Neural cell (in vitro differentiated cells): ENCODE measurements at regions not wholly inside any gene's neighbourhood (a gene's known extent, or its start where the extent isn't known, plus 50 kb on each side); places are given as distances from the start of the nearest gene placed in this dataset.

ENCODE experiments used
- H2AFZ ChIP-seq: fragments of 200-600, 300-800 bp; sonication (generic), shearing (Covaris generic); 2 replicates; pipeline ENCODE4 v1.6.0; 2014; ENCODE audit warnings: low read depth, mild to moderate bottlenecking, antibody characterized with exemption, low read length, moderate library complexity
- H3F3A ChIP-seq: fragments of 200-600 bp; shearing (Covaris generic); 2 replicates; pipeline ENCODE4 v1.6.1; 2016; ENCODE audit warnings: mild to moderate bottlenecking, moderate library complexity, mixed read lengths, antibody characterized with exemption, low read length; ENCODE audit not compliant: insufficient read depth, poor library complexity, severe bottlenecking
- H3K27ac ChIP-seq: fragments of 200-600, 300-800 bp; sonication (generic), shearing (Covaris generic); 2 replicates; pipeline ENCODE4 v1.5.1; 2014; ENCODE audit warnings: mild to moderate bottlenecking, low read length, moderate library complexity
- H3K27me3 ChIP-seq: fragments of 300-800, 200-600 bp; sonication (generic), shearing (Covaris generic); 2 replicates; pipeline ENCODE4 v1.6.0; 2014; ENCODE audit warnings: mild to moderate bottlenecking, low read depth, low read length, moderate library complexity; ENCODE audit not compliant: insufficient read depth
- H3K36me3 ChIP-seq: fragments of 300-800, 200-600 bp; sonication (generic), shearing (Covaris generic); 2 replicates; pipeline ENCODE4 v1.5.1; 2014; ENCODE audit warnings: mild to moderate bottlenecking, antibody characterized with exemption, low read length, moderate library complexity; ENCODE audit not compliant: insufficient read depth
- H3K4me2 ChIP-seq: fragments of 300-800, 200-600 bp; sonication (generic), shearing (Covaris generic); 2 replicates; pipeline ENCODE4 v1.6.0; 2014; ENCODE audit warnings: mild to moderate bottlenecking, low read length
- H3K4me3 ChIP-seq: fragments of 300-800, 200-600 bp; sonication (generic), shearing (Covaris generic); 2 replicates; pipeline ENCODE4 v1.5.1; 2014; ENCODE audit warnings: mild to moderate bottlenecking, low read length, moderate library complexity
- H3K79me2 ChIP-seq: fragments of 200-600 bp; shearing (Covaris generic); replicated peaks from 2 replicates; pipeline ENCODE4 v1.6.0; 2014; ENCODE audit warnings: mild to moderate bottlenecking, low read length, moderate library complexity; ENCODE audit not compliant: insufficient read depth
- H3K9ac ChIP-seq: fragments of 300-800, 200-600 bp; sonication (generic), shearing (Covaris generic); 2 replicates; pipeline ENCODE4 v1.6.1; 2016; ENCODE audit warnings: mild to moderate bottlenecking, low read length, mixed read lengths
- H3K9me2 ChIP-seq: fragments of 200-600 bp; shearing (Covaris generic); 2 replicates; pipeline ENCODE4 v1.6.1; 2016; ENCODE audit warnings: mild to moderate bottlenecking, low read length, mixed read lengths; ENCODE audit not compliant: insufficient read depth
- H3K9me3 ChIP-seq: fragments of 200-600, 300-800 bp; sonication (generic), shearing (Covaris generic); 2 replicates; pipeline ENCODE4 v1.6.1; 2016; ENCODE audit warnings: mild to moderate bottlenecking, mixed run types, low read length, moderate library complexity, mixed read lengths
- H4K20me1 ChIP-seq: fragments of 200-600 bp; shearing (Covaris generic); 2 replicates; pipeline ENCODE4 v1.6.1; 2016; ENCODE audit warnings: mild to moderate bottlenecking, mixed run types; ENCODE audit not compliant: insufficient read depth
- CTCF ChIP-seq: fragments of 450-650 bp; IDR thresholded peaks from 2 replicates; pipeline ENCODE4 v1.5.1; 2014; ENCODE audit warnings: antibody characterized with exemption, mild to moderate bottlenecking, moderate library complexity; ENCODE audit not compliant: poor library complexity, severe bottlenecking
- EP300 ChIP-seq: fragments of 450-650 bp; conservative IDR thresholded peaks from 2 replicates; pipeline ENCODE4 v1.6.1; 2014; ENCODE audit warnings: antibody characterized with exemption, mild to moderate bottlenecking, moderate library complexity; ENCODE audit not compliant: poor library complexity, severe bottlenecking
- EZH2 ChIP-seq: fragments of 200-600, 300-800 bp; shearing (Covaris generic), sonication (generic); IDR thresholded peaks from 2 replicates; pipeline ENCODE4 v1.6.1; 2014; ENCODE audit warnings: antibody characterized with exemption, low read length, borderline replicate concordance, mild to moderate bottlenecking; ENCODE audit not compliant: insufficient read depth, poor library complexity, severe bottlenecking
- MXI1 ChIP-seq: fragments of 450-650 bp; conservative IDR thresholded peaks from 2 replicates; pipeline ENCODE4 v1.6.1; 2014; ENCODE audit warnings: antibody characterized with exemption, mild to moderate bottlenecking; ENCODE audit not compliant: poor library complexity, severe bottlenecking
- POLR2AphosphoS5 ChIP-seq: IDR thresholded peaks from 2 replicates; pipeline ENCODE4 v1.6.1; 2012
- RAD21 ChIP-seq: fragments of 450-650 bp; conservative IDR thresholded peaks from 2 replicates; pipeline ENCODE4 v1.6.1; 2014; ENCODE audit warnings: antibody characterized with exemption, mild to moderate bottlenecking, moderate library complexity
- SMC3 ChIP-seq: fragments of 450-650 bp; conservative IDR thresholded peaks from 2 replicates; pipeline ENCODE4 v1.6.1; 2014; ENCODE audit warnings: antibody characterized with exemption, mild to moderate bottlenecking, moderate library complexity; ENCODE audit not compliant: poor library complexity
- TAF1 ChIP-seq: IDR thresholded peaks from 2 replicates; pipeline ENCODE4 v1.6.1; 2012; ENCODE audit warnings: low read depth
- TF ChIP-seq, protein P1 (sequence below): IDR thresholded peaks from 2 replicates; pipeline ENCODE4 v1.6.1; 2012; ENCODE audit warnings: borderline replicate concordance

DNA sequence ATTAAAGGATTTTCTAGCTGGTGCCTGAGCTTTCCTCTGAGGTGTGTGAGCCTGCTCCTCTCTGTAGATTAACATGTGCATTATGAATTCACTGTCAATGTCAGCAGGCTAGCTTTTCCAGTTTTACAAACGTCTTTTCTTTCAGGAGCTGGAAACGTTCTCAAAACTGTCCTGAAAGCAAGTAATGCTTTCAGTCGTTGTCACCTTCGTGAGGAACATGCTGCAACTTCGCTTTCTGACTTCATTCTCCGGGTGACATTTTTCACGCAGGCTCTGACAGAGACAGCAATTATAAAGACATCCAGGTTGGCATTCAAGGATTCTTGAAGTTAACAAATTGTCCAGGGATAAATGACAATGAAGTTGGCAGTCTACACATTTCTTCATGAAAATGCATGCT lies 671.5 kb downstream of the DHX35 start:
- Histone ChIP-seq H3K4me2 (no peak overlapping the region), H3K79me2 (no peaks in the 10 kb centered on the region)

GRCh38 chr20:39632757-39633156 lies 670.6 kb downstream of the DHX35 start:
- H3K9me2 ChIP-seq, result no peaks in the 10 kb centered on the region
- no peaks in the 10 kb centered on the region for H4K20me1 ChIP-seq
- H3K27ac ChIP-seq, result no peak overlapping the region
- no peaks in the 10 kb centered on the region for H3K36me3 ChIP-seq
- no peaks in the 10 kb centered on the region for H3K79me2 ChIP-seq
- no peak overlapping the region for H3K9ac ChIP-seq
- no peaks in the 10 kb centered on the region for H3K9me3 ChIP-seq
- H2AFZ ChIP-seq, result no peak overlapping the region
- no peaks in the 10 kb centered on the region for H3K27me3 ChIP-seq
- H3F3A ChIP-seq, result no peaks in the 10 kb centered on the region
- no peak overlapping the region for H3K4me2 ChIP-seq
- TF ChIP-seq SMC3, result no peak
- TF ChIP-seq, protein P1, sequence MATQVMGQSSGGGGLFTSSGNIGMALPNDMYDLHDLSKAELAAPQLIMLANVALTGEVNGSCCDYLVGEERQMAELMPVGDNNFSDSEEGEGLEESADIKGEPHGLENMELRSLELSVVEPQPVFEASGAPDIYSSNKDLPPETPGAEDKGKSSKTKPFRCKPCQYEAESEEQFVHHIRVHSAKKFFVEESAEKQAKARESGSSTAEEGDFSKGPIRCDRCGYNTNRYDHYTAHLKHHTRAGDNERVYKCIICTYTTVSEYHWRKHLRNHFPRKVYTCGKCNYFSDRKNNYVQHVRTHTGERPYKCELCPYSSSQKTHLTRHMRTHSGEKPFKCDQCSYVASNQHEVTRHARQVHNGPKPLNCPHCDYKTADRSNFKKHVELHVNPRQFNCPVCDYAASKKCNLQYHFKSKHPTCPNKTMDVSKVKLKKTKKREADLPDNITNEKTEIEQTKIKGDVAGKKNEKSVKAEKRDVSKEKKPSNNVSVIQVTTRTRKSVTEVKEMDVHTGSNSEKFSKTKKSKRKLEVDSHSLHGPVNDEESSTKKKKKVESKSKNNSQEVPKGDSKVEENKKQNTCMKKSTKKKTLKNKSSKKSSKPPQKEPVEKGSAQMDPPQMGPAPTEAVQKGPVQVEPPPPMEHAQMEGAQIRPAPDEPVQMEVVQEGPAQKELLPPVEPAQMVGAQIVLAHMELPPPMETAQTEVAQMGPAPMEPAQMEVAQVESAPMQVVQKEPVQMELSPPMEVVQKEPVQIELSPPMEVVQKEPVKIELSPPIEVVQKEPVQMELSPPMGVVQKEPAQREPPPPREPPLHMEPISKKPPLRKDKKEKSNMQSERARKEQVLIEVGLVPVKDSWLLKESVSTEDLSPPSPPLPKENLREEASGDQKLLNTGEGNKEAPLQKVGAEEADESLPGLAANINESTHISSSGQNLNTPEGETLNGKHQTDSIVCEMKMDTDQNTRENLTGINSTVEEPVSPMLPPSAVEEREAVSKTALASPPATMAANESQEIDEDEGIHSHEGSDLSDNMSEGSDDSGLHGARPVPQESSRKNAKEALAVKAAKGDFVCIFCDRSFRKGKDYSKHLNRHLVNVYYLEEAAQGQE, result no peak
- no peak for TF ChIP-seq MXI1
- TF ChIP-seq TAF1, result no peak
- no peak for TF ChIP-seq POLR2AphosphoS5
- no peak for TF ChIP-seq CTCF
- no peak for TF ChIP-seq EP300
- TF ChIP-seq RAD21, result no peak
- no peak for TF ChIP-seq EZH2
- no peak overlapping the region for H3K4me3 ChIP-seq

More for the DNA sequence above, 671.5 kb downstream of the DHX35 start:
- no peaks in the 10 kb centered on the region for H3K27me3 ChIP-seq
- H3K4me3 ChIP-seq, result peak overlapping the region; percentile 9
- no peak overlapping the region for H2AFZ ChIP-seq
- no peaks in the 10 kb centered on the region for H4K20me1 ChIP-seq
- H3K9ac ChIP-seq, result no peak overlapping the region
- no peaks in the 10 kb centered on the region for H3K9me2 ChIP-seq
- H3K27ac ChIP-seq, result peak overlapping the region; percentile 45
- no peaks in the 10 kb centered on the region for H3F3A ChIP-seq
- H3K36me3 ChIP-seq, result no peaks in the 10 kb centered on the region
- H3K9me3 ChIP-seq, result no peaks in the 10 kb centered on the region
- TF ChIP-seq POLR2AphosphoS5 (peak; percentile 60), EP300 (peak; percentile 97), SMC3 (no peak), RAD21 (peak; percentile 32), EZH2 (no peak), MXI1 (peak; percentile 40)
- TF ChIP-seq, protein P1, result peak; percentile 82
